ENCODE measurements at regions not wholly inside any gene's neighbourhood (a gene's known extent, or its start where the extent isn't known, plus 50 kb on each side); places are given as distances from the start of the nearest gene placed in this dataset.

DNA sequence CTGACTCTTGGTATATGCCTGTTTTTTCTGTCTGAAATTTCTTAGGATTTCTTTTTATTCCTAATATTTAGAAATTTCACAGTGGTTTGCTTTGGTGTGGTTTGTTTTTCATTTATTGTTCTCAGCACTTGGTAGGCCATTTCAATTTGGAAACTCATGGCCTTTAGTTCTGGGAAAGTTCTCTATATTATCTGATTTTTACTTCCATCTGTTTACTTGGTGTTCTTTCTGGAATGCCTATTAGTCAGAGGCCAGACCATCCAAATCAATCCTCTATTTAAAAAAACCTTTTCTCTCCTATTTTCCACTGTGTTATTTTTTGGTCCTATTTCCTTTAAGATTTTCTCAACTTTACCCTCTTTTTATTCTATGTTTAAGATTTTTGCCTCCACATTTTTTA, 188.1 kb upstream of the SFRP2 start:
- TF ChIP-seq ZNF274 (IDR thresholded peaks at IDR 0.05; ENCODE audit: insufficient read depth, insufficient read length) (no peak), BCL11A (IDR thresholded peaks at IDR 0.05; ENCODE audit: low read depth, low read length) (no peak), EGR1 (IDR thresholded peaks at IDR 0.05; ENCODE audit: borderline replicate concordance in 1 of 2, low read depth in 2 of 2, low read length in 2 of 2) (no peak), FOXK2 (IDR thresholded peaks at IDR 0.05) (no peak), CHD4 (IDR thresholded peaks at IDR 0.05) (no peak), CHD1 (IDR thresholded peaks at IDR 0.05; ENCODE audit: low read depth, low read length) (no peak), ZNF622 (IDR thresholded peaks at IDR 0.05) (no peak), JUNB (IDR thresholded peaks at IDR 0.05) (no peak), EP300 (IDR thresholded peaks at IDR 0.05; ENCODE audit: borderline replicate concordance in 1 of 2, control insufficient read depth in 1 of 2, low read depth in 2 of 2, low read length in 2 of 2) (no peak), STAT1 (conservative IDR thresholded peaks at IDR 0.05) (no peak)
- TF ChIP-seq, protein P1, sequence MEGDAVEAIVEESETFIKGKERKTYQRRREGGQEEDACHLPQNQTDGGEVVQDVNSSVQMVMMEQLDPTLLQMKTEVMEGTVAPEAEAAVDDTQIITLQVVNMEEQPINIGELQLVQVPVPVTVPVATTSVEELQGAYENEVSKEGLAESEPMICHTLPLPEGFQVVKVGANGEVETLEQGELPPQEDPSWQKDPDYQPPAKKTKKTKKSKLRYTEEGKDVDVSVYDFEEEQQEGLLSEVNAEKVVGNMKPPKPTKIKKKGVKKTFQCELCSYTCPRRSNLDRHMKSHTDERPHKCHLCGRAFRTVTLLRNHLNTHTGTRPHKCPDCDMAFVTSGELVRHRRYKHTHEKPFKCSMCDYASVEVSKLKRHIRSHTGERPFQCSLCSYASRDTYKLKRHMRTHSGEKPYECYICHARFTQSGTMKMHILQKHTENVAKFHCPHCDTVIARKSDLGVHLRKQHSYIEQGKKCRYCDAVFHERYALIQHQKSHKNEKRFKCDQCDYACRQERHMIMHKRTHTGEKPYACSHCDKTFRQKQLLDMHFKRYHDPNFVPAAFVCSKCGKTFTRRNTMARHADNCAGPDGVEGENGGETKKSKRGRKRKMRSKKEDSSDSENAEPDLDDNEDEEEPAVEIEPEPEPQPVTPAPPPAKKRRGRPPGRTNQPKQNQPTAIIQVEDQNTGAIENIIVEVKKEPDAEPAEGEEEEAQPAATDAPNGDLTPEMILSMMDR (IDR thresholded peaks at IDR 0.05 in 2 of 3, conservative IDR thresholded peaks at IDR 0.05 in 1 of 3; ENCODE audit: control insufficient read depth in 2 of 3, extremely low read depth in 1 of 3, insufficient read depth in 1 of 3, low read depth in 3 of 3, low read length in 3 of 3), result no peak
- TF ChIP-seq, protein P2, sequence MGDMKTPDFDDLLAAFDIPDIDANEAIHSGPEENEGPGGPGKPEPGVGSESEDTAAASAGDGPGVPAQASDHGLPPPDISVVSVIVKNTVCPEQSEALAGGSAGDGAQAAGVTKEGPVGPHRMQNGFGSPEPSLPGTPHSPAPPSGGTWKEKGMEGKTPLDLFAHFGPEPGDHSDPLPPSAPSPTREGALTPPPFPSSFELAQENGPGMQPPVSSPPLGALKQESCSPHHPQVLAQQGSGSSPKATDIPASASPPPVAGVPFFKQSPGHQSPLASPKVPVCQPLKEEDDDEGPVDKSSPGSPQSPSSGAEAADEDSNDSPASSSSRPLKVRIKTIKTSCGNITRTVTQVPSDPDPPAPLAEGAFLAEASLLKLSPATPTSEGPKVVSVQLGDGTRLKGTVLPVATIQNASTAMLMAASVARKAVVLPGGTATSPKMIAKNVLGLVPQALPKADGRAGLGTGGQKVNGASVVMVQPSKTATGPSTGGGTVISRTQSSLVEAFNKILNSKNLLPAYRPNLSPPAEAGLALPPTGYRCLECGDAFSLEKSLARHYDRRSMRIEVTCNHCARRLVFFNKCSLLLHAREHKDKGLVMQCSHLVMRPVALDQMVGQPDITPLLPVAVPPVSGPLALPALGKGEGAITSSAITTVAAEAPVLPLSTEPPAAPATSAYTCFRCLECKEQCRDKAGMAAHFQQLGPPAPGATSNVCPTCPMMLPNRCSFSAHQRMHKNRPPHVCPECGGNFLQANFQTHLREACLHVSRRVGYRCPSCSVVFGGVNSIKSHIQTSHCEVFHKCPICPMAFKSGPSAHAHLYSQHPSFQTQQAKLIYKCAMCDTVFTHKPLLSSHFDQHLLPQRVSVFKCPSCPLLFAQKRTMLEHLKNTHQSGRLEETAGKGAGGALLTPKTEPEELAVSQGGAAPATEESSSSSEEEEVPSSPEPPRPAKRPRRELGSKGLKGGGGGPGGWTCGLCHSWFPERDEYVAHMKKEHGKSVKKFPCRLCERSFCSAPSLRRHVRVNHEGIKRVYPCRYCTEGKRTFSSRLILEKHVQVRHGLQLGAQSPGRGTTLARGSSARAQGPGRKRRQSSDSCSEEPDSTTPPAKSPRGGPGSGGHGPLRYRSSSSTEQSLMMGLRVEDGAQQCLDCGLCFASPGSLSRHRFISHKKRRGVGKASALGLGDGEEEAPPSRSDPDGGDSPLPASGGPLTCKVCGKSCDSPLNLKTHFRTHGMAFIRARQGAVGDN (IDR thresholded peaks at IDR 0.05), result no peak
